COR-L47 (cell line): ENCODE measurements at regions not wholly inside any gene's neighbourhood (a gene's known extent, or its start where the extent isn't known, plus 50 kb on each side); places are given as distances from the start of the nearest gene placed in this dataset.
"Not testable (repeated sequence)": the region's sequence is repeated elsewhere in the genome, so short reads cannot be mapped to it uniquely, and the experiment has no call there.

Experiments used
- DNase-seq: peaks from one replicate; lab custom pipeline; 2025; lab: John Stamatoyannopoulos, UW

GRCh38 chr21:31531967-31532366, 127.5 kb upstream of the SOD1 start:
- peak; percentile 13 for DNase-seq

DNA sequence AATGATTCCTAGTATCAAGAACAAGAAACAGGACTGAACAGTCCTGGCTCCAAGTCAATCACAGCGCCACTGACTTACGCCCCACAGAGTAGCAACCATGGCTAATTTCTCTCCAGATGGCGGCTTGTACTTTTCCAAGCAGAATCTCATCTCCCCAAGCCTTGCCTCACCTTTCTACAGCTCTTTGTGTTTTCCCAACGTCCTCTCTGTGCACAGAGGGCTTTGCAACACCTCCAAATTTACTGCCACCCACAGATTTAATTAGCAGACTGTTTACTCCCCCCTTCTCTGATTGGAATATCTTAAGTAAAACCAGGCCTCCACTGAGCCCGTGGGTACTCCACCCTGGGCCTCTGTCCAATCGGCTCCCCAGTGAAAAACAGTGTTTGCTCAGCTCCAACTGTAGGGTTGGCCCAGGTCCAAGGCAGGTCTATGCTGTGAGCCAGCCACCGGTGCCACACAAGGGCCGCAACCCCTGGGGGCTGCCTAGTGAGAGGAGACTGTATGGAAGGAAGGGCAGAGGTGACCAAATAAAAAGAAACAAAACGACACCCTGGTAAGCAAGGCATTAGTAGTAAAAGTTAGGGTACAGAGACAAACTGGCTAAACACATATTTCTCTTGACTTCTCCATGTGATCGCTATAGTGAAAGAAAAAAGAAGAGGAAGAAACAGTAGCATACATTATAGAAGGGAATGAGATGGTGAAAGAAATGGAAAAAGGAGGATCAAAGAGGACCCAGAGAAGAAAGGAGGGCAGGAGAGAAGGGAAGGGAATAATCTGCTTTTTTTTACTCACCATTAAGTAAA, 128.4 kb upstream of the SOD1 start:
- peak; percentile 99 for DNase-seq

DNA sequence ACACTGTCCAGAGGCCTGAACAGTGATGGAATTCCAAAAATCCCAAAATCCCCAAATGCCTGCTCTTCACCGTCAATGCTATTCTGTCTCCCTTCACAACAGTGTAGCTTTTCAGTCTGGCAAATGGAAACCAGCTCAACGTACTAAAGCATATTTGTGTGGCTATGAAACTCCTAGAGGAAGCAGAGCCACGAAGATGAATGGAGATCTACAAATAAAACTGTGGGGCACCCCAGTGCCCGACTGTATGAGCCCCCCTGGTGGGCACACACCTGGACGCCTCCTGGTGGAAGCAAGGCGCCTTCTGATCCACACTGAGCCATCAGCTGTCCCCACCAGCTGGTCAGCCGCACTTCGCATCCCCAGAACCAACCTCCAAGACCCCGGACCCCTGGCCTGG, 129.1 kb upstream of the SOD1 start:
- peak; percentile 61 for DNase-seq

DNA sequence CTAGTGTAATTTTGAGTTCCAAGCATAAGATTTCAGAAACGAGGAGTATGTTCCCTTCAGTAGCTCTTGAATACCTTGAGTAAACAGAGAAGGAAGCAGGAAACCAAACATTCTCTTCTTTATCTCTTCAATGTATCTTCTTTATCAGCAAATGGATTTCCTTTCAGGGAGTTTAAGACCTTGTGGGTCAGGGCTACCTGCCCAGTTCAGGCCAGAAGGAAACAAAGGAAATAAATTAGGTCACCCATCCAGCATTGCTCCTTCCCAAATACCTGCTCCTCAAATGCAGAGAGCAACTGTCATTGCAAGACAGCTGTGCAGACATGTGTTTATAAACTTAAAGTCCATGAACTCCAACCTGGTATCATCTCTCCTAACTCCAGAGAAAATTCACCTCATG, 130.1 kb upstream of the SOD1 start:
- no peak for DNase-seq

DNA sequence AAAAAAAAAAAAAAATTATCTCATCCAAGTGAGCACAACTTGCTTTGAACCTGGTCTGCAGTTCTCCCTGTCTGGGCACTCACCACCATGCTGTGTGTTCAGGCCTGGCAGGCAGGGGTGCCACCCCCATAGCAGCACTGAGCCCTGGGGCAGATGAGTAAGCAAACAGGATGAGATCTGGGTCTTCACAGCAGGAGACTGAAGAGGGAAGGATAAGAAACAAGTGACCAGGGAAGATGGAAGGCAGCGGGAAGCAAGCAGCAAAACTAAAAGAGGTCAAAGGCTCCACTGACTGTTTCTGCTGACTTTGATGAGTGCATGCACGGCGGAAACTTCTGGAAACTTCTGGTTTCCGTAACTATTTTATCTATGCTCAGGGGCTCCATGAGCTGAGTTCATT, 133.5 kb upstream of the SOD1 start:
- DNase-seq = no peak

DNA sequence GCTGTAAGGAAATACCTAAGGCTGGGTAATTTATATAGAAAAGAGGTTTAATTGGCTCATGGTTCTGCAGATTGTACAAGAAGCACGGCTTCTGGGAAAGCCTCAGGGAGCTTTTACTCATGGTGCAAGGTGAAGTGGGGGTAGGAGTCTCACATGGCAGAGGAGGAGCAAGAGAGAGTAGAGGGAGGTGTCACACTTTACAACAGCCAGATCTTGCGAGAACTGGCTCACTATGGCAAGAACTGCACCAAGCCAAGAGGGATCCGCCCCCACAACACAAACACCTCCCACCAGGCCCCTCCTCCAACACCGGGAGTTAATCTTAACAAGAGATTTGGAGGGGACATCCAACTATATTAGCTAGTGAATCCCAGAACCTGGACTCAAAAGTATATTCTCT, 135.4 kb upstream of the SOD1 start:
- DNase-seq = no peak

DNA sequence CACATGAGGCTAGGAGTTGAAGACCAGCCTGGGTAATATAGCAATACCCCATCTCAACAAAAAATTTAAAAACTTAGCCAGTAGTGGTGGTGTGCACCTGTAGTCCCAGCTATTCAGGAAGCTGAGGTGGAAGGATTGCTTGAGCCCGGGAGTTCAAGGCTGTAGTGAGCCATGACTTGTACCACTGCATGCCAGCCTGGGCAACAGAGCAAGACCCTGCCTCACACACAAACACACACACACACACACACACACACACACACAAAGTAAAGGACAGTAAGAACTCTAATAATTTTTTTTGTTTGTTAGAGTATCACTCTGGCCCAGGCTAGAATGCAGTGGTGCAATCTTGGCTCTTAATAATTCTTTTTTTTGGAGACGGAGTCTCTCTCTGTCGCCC, 138.0 kb upstream of the SOD1 start:
- DNase-seq = no peak

DNA sequence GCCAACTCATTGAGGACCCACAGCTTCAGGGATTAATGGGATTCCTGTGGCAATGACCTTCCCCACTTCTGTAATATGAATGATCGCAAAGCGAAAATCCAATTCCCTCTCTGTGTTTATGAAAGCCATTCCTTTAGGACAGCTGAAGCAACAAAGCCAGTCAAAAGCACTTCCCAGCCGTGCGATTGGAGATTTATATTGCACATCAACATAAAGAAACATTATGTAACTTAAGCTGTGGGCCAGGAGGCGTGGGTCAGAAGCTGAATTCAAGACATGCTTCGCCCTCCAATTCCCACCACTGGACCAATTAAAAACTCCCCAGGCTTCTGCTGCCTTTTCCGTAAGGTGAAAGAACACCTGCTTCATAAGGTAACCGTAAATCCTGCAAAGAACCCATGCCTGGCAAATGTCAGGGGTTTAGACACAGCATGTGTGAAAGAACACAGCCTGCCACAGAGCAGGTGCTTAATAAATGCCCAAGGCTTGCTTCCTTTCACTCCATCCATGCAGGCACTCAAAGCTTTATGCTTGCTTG, 138.9 kb upstream of the SOD1 start:
- peak; percentile 79 for DNase-seq

- no peak for DNase-seq
These were observed 140.9 kb upstream of the SOD1 start for GRCh38 chr21:31518580-31518979.

DNA sequence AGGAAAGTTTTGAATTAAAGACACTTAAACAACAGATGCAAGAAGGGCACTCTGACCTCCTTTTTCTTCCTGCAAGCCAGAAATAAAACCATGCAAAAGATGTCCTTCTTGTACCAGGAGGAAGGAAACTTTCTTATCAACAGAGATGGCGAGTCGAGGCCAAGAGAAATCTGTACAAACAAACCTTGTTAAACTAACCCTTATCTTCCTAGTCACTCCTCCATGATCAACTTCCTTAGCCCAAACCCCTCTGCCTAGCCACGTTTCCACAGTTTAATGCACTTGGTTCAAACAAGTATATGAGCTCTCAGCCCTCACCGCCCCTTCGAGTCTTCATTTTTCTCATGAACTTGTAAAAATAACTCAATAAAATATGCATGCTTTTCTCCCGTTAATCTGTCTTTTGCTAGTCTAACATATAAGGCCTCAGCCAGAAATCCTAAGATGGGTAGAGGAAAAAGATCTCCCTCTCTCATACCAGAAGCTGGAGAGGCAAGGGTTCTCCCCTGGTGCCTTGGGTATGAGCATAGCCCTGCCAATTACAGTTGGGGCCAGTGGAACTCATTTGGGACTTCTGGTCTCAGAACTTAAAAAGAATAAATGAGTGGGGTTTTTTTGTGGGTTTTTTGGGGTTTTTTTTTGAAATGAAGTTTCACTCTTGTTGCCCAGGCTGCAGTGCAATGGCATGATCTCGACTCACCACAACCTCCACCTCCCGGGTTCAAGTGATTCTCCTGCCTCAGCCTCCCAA, 141.7 kb upstream of the SOD1 start:
- no peak for DNase-seq

- no peak for DNase-seq
These were observed 144.2 kb upstream of the SOD1 start for GRCh38 chr21:31515253-31515652.

- no peak for DNase-seq
These were observed 144.9 kb upstream of the SOD1 start for GRCh38 chr21:31514598-31514997.

DNA sequence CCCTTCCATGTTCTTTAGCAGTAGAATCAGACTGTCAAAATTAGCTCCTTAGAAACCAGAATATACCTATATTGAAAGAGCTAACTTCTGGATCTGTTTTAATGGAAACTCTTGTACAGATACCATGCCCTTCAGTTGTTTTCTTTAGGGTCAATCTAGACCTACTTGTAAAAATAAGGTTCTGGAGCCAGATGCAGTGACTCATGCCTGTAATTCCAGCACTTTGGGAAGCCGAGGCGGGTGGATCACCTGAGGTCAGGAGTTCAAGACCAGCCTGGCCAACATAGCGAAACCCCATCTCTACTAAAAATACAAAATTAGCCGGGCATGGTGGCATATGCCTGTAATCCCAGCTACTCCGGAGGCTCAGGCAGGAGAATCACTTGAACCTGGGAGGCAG, 146.0 kb upstream of the SOD1 start:
- DNase-seq = not testable (repeated sequence)

GRCh38 chr21:31511999-31512398, 147.5 kb upstream of the SOD1 start:
- DNase-seq = not testable (repeated sequence)

GRCh38 chr21:31511258-31511657, 148.2 kb upstream of the SOD1 start:
- no peak for DNase-seq

- peak; percentile 74 for DNase-seq
These were observed 150.1 kb upstream of the SOD1 start for GRCh38 chr21:31509194-31510017.

GRCh38 chr21:31505975-31506374, 153.5 kb upstream of the SOD1 start:
- DNase-seq = peak; percentile 15

- no peak for DNase-seq
These were observed 155.6 kb upstream of the SOD1 start for GRCh38 chr21:31503939-31504338.

GRCh38 chr21:31503467-31503866, 156.0 kb upstream of the SOD1 start:
- no peak for DNase-seq

- DNase-seq = no peak
These were observed 156.9 kb upstream of the SOD1 start for GRCh38 chr21:31502537-31503143.

- DNase-seq = no peak
These were observed 157.6 kb upstream of the SOD1 start for GRCh38 chr21:31501926-31502325.

GRCh38 chr21:31500982-31501381, 156.9 kb upstream of the TIAM1 start:
- DNase-seq = no peak
